Left colon (tissue), 2 donors: ENCODE measurements at regions not wholly inside any gene's neighbourhood (a gene's known extent, or its start where the extent isn't known, plus 50 kb on each side); places are given as distances from the start of the nearest gene placed in this dataset.

Experiments
- ATAC-seq: fragments of 200-7000 bp; cut with Tn5 transposase; one replicate; pipeline ENCODE4 v1.9.1; 2020; ENCODE audit warnings: mild to moderate bottlenecking, moderate library complexity
- DNase-seq, 2 donors: peaks; one replicate each; pipeline ENCODE4 v3.0.0-alpha.2; 2020
- intact Hi-C, 2 donors: fragments of 100-400 bp; cut with DNase I in 1 of 2; cut with micrococcal nuclease in 1 of 2; formaldehyde crosslinking; loops; one replicate each; pipeline versions ENCODE4 v1.11.2 to v1.14.0; 2022; cut with DNase I, micrococcal nuclease
- donor health status: DM: no; HTN: no; CAD: no.
- donor health status: DM: yes; HTN: yes; CAD: no.

DNA sequence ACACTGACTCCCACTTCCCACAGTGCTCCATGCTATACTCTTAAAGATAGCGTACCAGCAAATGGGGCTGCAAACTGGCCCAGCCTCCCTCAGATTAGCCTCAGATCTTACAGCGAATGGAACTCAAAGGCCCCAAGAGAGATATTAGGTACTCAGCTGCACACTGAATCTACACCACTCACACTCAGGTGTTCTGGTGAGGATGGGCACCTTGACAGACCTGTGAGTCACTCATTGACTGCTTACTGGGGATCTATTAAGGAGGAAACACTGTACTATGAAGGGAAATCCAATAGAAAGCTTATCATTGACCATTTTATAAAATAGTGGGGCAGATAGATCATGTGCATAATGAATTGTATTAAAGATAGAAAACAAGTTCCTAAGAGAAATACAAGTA is 164.3 kb upstream of the ATP1B1 start:
- DNase-seq (no peak), ATAC-seq (no peak)
- intact Hi-C loops = no loop called here

DNA sequence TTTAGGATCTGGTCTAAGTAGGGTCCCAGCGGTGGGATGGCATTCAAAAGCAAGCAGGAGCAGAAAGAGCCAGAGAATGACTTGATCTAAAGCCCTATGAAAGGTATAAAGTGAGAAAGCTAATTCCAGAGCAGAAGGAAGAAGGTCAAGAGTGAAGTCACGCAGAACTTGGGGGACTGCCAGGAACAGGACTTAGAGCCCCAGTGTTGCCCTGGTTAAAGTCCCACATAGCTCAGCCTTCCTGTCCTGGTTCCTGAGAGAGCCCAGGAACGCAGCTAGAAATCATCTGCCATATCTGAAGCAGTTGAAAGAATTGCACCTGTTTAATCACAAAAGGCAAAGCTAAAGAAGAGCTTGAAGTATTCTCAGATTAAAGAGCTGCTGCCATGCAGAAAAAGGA is 160.6 kb upstream of the ATP1B1 start:
- peak; percentile 70 to 77 for DNase-seq
- intact Hi-C loops = no loop called here
- ATAC-seq = peak; percentile 97

DNA sequence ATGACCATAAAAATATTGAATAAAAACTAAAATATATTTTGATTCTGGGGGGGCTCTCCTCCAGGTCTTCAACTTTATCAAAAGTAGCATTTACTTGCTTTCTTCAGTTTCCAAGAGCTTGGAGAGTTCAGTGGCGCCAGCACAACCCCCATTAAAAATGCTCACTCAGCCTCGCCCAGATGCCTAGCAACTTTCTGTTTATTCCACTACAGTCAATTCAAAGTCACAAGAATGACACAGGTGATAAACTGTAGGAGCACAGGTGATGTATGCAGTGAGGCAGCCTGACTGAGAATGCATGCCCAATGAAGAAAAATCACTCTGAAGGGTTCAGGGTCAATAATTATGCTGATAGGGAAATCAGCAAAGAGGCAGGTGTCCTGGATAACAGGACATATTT is 159.4 kb upstream of the ATP1B1 start:
- no peak for DNase-seq
- ATAC-seq = peak; percentile 82
- intact Hi-C loops = no loop called here

DNA sequence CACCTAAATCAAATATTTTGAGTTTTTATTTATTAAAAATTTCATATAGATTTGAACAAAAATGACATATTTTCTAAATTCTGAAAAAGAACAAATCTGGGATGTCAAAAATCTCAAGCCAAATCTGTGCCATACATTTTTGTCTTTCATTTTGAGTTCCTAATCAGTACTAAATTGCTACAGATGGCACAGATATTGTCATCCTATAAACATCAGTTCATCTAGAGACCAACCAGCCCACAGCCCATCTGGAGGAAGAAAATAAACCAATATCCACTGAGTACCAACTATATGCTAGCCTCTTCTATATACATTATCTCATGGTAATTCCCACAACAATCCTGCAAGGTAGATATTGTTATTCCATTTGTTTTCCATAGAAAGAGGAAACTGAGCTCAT is 156.8 kb upstream of the ATP1B1 start:
- DNase-seq = no peak
- ATAC-seq = no peak
- intact Hi-C loops = no loop called here

DNA sequence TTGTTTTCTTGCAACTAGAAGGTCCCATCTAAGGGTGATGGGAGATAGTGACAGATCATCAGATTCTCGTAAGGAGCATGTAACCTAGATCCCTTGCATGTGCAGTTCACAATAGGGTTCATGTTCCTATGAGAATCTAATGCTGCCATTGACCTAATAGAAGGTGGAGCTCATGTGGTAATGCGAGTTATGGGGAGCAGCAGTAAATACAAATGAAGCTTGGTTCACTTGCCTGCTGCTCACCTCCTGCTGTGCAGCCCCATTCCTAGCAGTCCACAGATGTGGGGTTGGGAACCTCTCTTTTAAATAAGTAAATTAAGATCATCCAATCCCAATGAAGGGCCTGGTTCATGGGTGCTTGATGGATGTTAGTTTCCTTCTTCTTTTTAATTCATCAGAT is 148.7 kb upstream of the ATP1B1 start:
- DNase-seq = no peak
- no peak for ATAC-seq
- intact Hi-C loops = no loop called here

DNA sequence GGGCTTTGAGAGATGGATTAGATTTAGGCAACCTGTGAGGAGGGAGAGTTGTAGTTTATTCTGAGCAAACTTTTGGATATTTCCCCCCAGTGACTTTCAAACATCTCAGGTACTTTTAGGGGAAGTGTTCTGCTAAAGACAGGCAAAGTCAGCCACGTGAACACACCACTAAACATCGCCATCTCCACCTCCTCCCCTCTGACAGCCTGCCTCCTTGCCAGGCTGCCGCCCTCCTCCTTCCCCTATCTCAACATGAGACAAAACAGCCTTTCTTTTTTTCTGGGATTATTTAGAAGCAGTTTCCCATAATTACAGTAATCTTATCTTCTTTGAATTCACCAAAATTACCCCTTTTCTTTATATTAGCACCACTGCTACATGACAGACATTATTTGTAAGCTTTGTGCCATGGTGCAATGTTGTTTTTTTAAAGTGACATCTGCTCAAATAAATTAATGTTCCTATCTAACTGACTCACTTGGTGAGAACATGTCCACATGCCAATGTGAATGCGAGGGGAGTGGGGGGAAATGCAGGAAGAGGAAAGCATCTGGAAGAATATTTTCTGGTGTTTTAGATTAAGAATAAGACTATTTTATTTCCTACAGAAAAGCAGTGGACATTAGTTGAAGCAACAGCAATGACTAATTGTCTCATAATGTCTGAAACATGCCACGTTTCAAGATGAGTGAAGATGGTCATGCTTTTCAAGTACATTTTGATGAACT is 147.8 kb upstream of the ATP1B1 start:
- ATAC-seq (no peak), DNase-seq (no peak)
- intact Hi-C loops = no loop called here

DNA sequence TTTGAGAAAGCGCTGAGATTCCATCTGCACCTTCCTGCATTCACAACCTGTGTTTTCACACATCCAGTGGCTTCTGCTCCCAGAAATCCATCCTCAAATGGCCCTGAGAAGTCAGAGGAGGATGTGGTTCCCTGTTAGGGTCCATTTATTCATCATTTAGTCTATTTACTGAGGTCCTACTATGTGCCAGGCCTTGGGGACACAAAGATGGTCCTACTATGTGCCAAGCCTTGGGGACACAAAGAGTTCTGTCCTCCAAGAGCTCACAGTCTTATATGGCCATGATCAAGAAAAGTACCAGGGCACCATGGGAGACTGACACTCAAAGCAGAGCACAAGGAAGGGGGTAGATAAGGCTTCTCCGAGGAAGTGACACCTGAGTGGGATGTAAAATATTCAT is 147.1 kb upstream of the ATP1B1 start:
- no peak for ATAC-seq
- intact Hi-C loops = no loop called here

DNA sequence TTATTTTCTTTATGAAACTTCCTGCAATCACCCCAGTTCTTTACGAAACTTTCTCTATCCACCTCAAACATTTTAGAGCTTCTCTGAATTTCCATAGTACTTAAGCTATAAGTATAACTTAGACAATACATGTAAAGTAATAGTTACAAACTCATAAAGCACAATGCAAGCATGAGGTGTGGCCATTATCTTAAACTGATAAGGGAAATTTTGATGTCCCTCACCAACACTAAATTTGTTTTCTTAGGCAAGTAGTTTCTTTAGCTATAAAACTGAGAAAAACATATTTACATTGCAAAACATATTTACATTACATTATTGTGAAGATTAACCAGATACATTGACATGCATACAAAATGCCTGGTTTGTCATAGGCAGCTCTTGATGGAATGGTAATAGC is 146.4 kb upstream of the ATP1B1 start:
- no peak for DNase-seq
- intact Hi-C loops = no loop called here
- peak; percentile 76 for ATAC-seq

More for the DNA sequence above, 147.1 kb upstream of the ATP1B1 start:
- DNase-seq = no peak

DNA sequence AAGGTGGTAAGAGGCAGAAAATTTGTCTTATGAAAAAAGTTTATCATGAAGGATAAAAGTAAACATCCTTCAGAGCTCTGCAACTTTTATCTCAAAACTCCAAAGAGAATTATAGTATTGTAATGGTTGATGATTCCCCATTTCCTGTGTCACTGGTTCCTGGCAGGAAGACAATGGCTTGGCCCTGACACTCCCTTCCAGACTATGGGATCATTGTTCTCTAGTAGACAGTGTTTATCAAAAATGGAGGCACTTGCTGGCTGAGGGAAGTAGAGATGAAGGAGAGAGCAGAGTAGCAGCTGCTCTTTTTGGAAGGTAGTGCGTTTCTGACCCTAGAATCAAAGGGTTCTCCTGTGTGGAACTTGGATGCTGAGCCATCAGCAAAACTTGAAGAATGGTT is 145.9 kb upstream of the ATP1B1 start:
- DNase-seq (peak in 1 of 2 donors; percentile 45), ATAC-seq (peak; percentile 94)
- intact Hi-C loops = no loop called here

DNA sequence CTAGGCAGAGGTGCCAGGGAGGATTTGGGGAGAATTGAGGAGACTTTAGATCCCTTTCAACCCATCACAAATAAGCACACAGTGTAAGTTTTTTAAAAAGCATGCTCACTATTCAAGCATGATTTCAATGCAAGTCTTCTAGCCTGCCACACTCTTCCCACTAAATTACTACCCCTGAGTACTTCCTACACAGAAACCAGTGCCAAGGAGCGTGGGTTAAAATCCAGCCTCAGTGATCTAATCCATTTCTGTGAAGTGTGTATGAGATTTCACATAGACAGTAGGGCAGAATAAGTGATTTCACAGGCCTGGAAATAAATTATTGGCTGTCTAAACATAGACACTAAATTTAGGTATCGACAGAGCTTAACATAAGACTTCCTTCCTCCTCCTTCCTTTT is 142.9 kb upstream of the ATP1B1 start:
- ATAC-seq (no peak), DNase-seq (no peak)
- intact Hi-C loops = no loop called here

DNA sequence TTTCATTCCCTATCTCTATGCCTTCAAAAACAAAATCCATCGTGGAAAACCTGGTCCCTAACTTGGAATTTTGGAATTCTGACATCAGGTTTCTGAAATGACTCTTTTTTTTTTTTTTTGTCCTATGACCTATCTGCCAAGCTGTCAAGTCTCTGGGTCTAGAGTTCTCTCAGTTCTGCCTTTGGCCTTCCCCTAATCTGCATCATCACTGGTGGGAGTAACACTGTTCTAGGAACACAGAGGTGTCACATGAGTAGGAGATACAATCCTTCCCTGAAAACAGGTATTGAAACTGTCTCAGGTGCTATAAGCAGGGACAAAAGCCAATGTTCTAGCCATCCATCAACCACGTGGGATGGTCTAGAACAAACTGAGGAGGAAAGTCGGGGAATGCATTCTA is 142.0 kb upstream of the ATP1B1 start:
- no peak for DNase-seq
- no peak for ATAC-seq
- intact Hi-C loops = no loop called here

DNA sequence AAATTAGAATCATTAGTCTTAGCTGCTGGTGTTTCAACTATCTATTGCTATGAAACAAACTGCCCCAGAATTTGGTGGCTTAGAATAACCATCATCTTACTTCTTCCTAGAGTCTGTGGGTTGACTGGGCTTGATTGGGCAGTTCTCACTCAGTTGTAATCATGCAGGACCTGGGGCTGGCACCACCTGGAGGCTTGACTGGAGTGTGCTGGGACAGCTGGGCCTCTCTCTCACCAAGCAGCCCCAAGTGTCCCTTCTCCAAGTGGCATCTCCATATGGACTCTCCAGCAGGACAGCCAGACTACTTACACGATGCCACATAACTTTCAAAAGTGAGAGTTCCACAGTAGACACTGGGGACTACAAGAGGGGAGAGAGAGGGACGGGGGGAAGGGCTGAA is 140.3 kb upstream of the ATP1B1 start:
- intact Hi-C loops = no loop called here
- ATAC-seq (no peak), DNase-seq (no peak)

DNA sequence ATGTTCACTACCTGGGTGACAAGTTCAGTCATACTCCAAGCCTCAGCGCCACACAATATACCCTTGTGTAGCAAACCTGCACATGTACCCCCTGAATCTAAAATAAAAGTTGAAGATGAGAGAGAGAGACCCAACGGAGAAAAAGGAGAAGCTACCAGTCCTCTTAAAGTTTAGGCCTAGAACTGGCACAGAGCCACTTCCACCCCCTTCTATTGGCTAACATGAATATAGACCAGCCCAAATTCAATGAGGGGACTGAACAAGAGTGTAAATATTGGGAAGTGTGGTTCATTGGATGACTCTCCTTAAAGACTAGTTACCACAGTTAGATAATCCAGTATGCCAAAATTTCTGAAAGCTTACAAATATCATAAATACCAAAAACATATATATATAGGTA is 139.9 kb upstream of the ATP1B1 start:
- no peak for ATAC-seq
- DNase-seq = no peak
- intact Hi-C loops = no loop called here

DNA sequence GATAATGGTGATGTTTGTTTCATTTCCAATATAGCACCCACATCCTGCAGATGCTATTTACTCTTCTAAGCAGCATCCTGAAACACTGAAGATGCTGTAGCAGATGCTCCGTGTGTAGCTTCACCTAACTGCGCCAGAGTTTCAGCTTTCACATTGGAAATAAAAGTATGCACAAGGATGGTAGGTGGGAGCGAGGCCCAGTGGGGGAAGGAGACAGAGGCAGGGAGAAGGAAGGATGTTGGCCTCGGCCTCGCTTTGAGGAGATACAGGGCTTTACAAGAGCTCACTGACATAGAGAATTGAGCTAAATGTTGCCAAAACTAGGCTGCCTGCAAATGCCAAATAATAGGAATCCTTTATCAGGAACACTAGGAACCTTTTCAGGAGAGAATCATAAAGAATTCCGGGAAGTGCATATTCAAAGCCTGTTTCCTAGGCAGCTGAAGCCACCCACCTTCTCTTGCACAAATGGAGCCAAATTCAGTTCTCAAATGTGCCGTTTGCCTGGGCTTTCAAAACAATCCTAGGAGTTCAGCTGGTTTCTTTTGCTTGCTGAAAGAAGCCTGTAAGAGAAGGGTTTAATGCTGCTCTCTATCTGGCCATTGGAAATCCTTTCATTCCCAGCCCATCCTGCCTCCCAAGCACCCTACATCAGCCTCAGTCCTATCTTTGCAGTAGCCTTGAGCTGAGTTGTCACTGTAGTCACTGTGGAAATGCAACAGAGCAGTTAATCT is 135.4 kb upstream of the ATP1B1 start:
- ATAC-seq (no peak), DNase-seq (no peak)
- intact Hi-C loops = no loop called here

DNA sequence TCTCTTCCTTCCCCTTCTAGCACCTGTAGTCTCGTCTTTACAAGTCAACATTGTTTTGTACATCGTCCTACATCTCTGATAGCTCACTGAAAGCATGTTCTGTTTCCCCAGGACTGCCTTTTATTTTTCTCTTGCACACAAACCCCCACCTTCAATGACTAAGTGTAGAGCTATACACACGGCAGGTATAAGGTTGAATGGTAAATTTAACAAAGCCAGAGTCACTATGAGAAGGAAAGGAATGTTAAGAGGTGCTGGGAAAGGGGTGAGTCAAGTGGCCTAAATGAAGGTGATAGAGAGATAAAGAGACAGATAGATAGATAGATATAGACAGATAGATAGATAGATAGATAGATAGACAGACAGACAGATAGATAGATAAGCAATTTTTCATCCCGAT is 134.3 kb upstream of the ATP1B1 start:
- intact Hi-C loops = no loop called here
- DNase-seq (no peak), ATAC-seq (no peak)

DNA sequence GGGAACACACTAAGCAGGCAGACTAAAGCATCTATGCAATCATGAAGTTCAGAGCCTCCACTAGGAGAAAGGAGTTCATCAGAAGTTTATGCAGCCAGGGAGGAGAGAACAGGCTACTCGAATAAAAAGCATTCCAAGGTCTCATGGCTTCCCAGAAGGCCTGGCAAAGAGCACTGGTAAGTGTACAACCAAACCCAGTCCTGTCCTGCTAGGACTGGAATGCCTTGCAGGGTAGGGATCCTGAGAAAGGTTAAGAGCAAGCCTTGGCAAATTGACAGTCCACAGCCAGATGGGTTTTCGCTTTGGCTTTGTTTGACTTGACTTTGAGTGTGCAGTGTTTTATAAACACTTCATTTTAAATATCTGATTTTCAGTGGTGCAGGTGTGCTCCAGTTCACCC is 133.6 kb upstream of the ATP1B1 start:
- no peak for DNase-seq
- ATAC-seq = peak; percentile 20
- intact Hi-C loops = no loop called here

DNA sequence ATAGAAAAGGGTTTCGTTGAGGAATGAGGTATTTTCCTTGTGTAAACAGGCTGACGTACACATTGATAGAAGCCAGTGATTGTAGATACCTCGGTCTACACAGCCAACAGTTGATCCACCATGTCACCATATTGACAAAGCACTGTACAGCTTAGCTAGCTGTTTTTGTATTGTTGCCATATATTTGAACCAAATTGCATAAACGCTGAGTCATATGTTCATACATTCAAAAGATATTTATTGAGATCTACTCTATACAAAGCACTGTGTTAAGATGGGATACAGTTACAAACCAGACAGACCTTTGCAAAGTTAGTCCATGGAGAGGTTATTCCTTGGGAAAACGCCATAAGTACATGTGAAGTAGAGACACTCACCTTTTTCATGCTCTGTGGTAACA is 132.4 kb upstream of the ATP1B1 start:
- ATAC-seq = no peak
- intact Hi-C loops = no loop called here
- DNase-seq = no peak

DNA sequence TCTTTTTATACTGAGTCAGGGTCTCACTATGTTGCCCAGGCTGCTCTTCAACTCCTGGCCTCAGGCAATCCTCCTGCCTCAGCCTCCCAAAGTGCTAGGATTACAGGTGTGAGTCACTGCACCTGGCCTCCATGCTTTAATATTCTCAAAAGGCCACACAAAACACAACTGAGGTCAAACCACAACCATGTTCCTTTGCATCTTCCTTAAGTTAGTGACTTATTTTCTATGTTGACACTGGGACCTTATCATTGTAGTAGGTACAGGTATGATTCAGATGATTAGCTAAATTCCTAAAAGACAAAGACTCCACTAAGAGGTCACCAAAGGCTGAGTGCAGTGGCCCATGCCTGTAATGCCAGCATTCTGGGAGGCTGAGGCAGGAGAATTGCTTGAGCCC is 131.9 kb upstream of the ATP1B1 start:
- DNase-seq = no peak
- ATAC-seq = no peak
- intact Hi-C loops = no loop called here

DNA sequence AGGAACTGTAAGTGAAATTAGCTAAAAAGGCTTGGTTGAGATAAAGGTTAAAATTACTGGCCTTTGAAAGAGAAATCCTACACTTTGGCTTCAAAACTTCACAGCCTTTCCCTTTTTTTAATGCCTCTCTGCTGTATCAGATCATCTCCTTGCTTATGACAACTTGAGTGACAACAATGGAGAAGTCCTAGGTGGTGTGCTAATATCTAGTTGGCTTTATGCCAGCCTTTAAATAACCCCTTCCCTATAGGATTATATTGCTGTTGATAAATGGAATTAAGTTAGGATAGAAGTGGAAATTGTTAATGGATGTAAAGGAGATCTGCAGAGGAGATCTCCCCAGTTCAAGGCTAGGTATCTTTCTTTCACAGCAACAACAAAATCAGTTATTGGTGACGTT is 130.2 kb upstream of the ATP1B1 start:
- intact Hi-C loops = no loop called here
- ATAC-seq (no peak), DNase-seq (no peak)

DNA sequence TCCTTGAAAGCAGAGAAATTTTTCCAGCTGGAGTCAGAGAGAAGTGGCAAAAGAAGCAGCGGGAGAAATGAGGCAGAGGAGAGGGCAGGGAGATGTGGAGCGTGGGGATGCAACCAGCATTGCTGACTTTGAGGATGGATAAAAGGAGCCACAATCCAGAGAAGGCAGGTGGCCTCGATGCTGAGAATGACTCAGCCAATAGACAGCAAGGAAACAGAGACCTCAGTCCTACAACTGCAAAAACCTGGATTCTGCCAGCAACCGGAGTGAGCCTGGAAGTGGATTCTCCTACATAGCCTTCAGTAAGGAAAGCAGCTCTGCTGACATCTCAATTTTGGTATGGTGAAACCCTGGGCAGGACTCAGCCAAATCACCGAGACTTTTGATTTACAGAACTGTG is 128.9 kb upstream of the ATP1B1 start:
- DNase-seq (no peak), ATAC-seq (no peak)
- intact Hi-C loops = no loop called here

DNA sequence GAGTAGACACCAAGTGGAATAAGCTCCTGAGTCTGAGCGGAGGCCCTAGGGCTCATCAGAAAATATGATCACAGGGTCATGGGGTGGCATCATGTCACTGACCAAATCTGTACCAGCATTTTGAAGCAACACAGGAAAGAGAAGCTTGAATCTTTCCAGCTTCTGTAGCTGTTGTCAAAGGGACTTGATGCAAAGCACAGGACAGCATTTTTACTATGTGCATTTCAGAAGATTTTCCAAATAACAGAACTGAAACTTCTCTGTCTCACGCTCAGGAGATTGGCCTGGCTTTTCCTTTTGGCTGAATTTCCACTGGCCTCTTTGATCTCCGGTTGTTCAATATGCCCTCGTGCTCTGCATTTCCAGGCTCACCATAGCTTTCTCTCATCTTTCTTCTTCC is 127.2 kb upstream of the ATP1B1 start:
- intact Hi-C loops = no loop called here
- ATAC-seq = no peak
- no peak for DNase-seq
